22Rv1 (cell line): ENCODE measurements at regions not wholly inside any gene's neighbourhood (a gene's known extent, or its start where the extent isn't known, plus 50 kb on each side); places are given as distances from the start of the nearest gene placed in this dataset.

Source experiments
- H3K27ac ChIP-seq: fragments of 450-650 bp; 2 replicates; pipeline ENCODE4 v1.5.1; 2017
- CTCF ChIP-seq: fragments of 450-650 bp; IDR thresholded peaks from 2 replicates; pipeline ENCODE4 v1.5.1; 2017; ENCODE audit warnings: mild to moderate bottlenecking
- ZFX ChIP-seq: fragments of 450-650 bp; IDR thresholded peaks from 2 replicates; pipeline ENCODE4 v1.6.1; 2017; ENCODE audit warnings: antibody characterized with exemption, borderline replicate concordance

- H3K27ac ChIP-seq = no peak overlapping the region
- TF ChIP-seq ZFX = no peak
- no peak for TF ChIP-seq CTCF
Measured at GRCh38 chr20:54324041-54324440, 116.2 kb downstream of the PFDN4 start.

- H3K27ac ChIP-seq = no peak overlapping the region
- TF ChIP-seq CTCF = no peak
- no peak for TF ChIP-seq ZFX
Measured at GRCh38 chr20:54324652-54325285, 116.9 kb downstream of the PFDN4 start.

- TF ChIP-seq ZFX (no peak), CTCF (no peak)
- H3K27ac ChIP-seq = no peak overlapping the region
Measured at GRCh38 chr20:54335299-54335698, 127.4 kb downstream of the PFDN4 start.

GRCh38 chr20:54337144-54337543, 129.3 kb downstream of the PFDN4 start:
- TF ChIP-seq CTCF (no peak), ZFX (no peak)
- no peak overlapping the region for H3K27ac ChIP-seq

- H3K27ac ChIP-seq = no peak overlapping the region
- TF ChIP-seq ZFX = no peak
- no peak for TF ChIP-seq CTCF
Measured at GRCh38 chr20:54339093-54339492, 131.2 kb downstream of the PFDN4 start.

- peak overlapping the region; percentile 59 for H3K27ac ChIP-seq
Measured at GRCh38 chr20:54340206-54340605, 132.3 kb downstream of the PFDN4 start.

More at GRCh38 chr20:54340206-54340605, 132.3 kb downstream of the PFDN4 start:
- TF ChIP-seq CTCF = no peak
- no peak for TF ChIP-seq ZFX
